ENCODE measurements at regions not wholly inside any gene's neighbourhood (a gene's known extent, or its start where the extent isn't known, plus 50 kb on each side); places are given as distances from the start of the nearest gene placed in this dataset.

- H3K4me3 ChIP-seq (ENCODE audit: low read depth, low read length) = no peak overlapping the region
- DNase-seq (ENCODE audit: low read depth) = no peak
- TF ChIP-seq POLR2A (IDR thresholded peaks at IDR 0.05; ENCODE audit: extremely low read depth, insufficient read length) = no peak
- TF ChIP-seq CTCF (IDR thresholded peaks at IDR 0.05; ENCODE audit: low read depth, low read length) = no peak
- TF ChIP-seq MAX (IDR thresholded peaks at IDR 0.05; ENCODE audit: low read depth, low read length) = no peak
- TF ChIP-seq MYC (IDR thresholded peaks at IDR 0.05; ENCODE audit: low read depth, low read length) = no peak
These were observed 217.0 kb downstream of the METTL4 start for GRCh38 chr18:2354292-2354691.

GRCh38 chr18:2356906-2357305 is 214.4 kb downstream of the METTL4 start:
- TF ChIP-seq MAX (IDR thresholded peaks at IDR 0.05; ENCODE audit: low read depth, low read length) (no peak), CTCF (IDR thresholded peaks at IDR 0.05; ENCODE audit: low read depth, low read length) (no peak), MYC (IDR thresholded peaks at IDR 0.05; ENCODE audit: low read depth, low read length) (no peak), POLR2A (IDR thresholded peaks at IDR 0.05; ENCODE audit: extremely low read depth, insufficient read length) (no peak)
- no peak for DNase-seq (ENCODE audit: low read depth)
- H3K4me3 ChIP-seq (ENCODE audit: low read depth, low read length) = no peak overlapping the region

DNA sequence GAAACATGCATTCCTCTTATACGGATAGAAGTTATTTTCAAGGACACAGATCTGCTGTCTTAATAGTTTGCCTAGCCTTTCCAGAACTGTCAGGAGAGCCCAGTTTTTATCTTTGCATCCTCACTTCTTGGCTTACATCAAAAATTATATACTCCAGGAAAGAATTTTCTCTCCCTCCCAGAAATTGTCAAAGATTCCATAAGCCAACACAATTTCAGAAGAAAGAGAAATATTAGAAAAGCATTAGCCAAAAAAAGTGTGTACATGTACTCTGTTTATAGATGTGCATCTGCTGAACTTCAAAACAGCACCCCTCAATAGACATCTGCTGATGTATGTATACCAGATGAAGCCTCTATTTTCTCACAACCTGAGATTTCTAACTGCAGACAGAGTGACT is 210.4 kb downstream of the METTL4 start:
- H3K4me3 ChIP-seq (ENCODE audit: low read depth, low read length) = no peak overlapping the region
- no peak for TF ChIP-seq CTCF (IDR thresholded peaks at IDR 0.05; ENCODE audit: low read depth, low read length)
- no peak for TF ChIP-seq MYC (IDR thresholded peaks at IDR 0.05; ENCODE audit: low read depth, low read length)
- no peak for TF ChIP-seq MAX (IDR thresholded peaks at IDR 0.05; ENCODE audit: low read depth, low read length)
- TF ChIP-seq POLR2A (IDR thresholded peaks at IDR 0.05; ENCODE audit: extremely low read depth, insufficient read length) = no peak
- no peak for DNase-seq (ENCODE audit: low read depth)

DNA sequence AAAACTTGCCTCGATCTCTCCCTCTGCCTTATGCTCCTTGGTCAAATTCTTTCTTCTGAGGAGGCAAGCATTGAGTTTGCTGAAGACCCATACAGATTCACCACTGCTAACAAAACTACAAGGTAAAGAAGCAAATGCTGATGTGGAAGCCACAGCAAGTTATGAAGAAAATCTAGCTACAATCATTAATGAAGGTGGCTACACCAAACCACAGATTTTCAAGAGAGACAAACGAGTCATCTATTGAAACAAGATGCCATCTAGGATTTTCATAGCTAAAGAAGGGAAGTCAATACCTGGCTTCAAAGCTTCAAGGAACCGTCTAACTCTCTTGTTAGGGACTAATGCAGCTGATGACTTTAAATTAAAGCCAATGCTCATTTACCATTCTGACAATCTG is 203.2 kb downstream of the METTL4 start:
- TF ChIP-seq MAX (IDR thresholded peaks at IDR 0.05; ENCODE audit: low read depth, low read length) = no peak
- TF ChIP-seq POLR2A (IDR thresholded peaks at IDR 0.05; ENCODE audit: extremely low read depth, insufficient read length) = no peak
- TF ChIP-seq CTCF (IDR thresholded peaks at IDR 0.05; ENCODE audit: low read depth, low read length) = no peak
- TF ChIP-seq MYC (IDR thresholded peaks at IDR 0.05; ENCODE audit: low read depth, low read length) = no peak
- H3K4me3 ChIP-seq (ENCODE audit: low read depth, low read length) = no peak overlapping the region
- no peak for DNase-seq (ENCODE audit: low read depth)

- TF ChIP-seq MAX (IDR thresholded peaks at IDR 0.05; ENCODE audit: low read depth, low read length) = no peak
- TF ChIP-seq CTCF (IDR thresholded peaks at IDR 0.05; ENCODE audit: low read depth, low read length) = no peak
- no peak for TF ChIP-seq POLR2A (IDR thresholded peaks at IDR 0.05; ENCODE audit: extremely low read depth, insufficient read length)
- no peak for TF ChIP-seq MYC (IDR thresholded peaks at IDR 0.05; ENCODE audit: low read depth, low read length)
- DNase-seq (ENCODE audit: low read depth) = no peak
- H3K4me3 ChIP-seq (ENCODE audit: low read depth, low read length) = no peak overlapping the region
These were observed 194.6 kb downstream of the METTL4 start for GRCh38 chr18:2376707-2377106.

GRCh38 chr18:2380101-2380500 is 191.2 kb downstream of the METTL4 start:
- no peak for TF ChIP-seq MAX (IDR thresholded peaks at IDR 0.05; ENCODE audit: low read depth, low read length)
- TF ChIP-seq POLR2A (IDR thresholded peaks at IDR 0.05; ENCODE audit: extremely low read depth, insufficient read length) = no peak
- TF ChIP-seq CTCF (IDR thresholded peaks at IDR 0.05; ENCODE audit: low read depth, low read length) = no peak
- no peak for TF ChIP-seq MYC (IDR thresholded peaks at IDR 0.05; ENCODE audit: low read depth, low read length)

More at GRCh38 chr18:2380101-2380500, 191.2 kb downstream of the METTL4 start:
- no peak overlapping the region for H3K4me3 ChIP-seq (ENCODE audit: low read depth, low read length)
- DNase-seq (ENCODE audit: low read depth) = no peak
